GM23338 (cell line): ENCODE measurements at regions not wholly inside any gene's neighbourhood (a gene's known extent, or its start where the extent isn't known, plus 50 kb on each side); places are given as distances from the start of the nearest gene placed in this dataset.

Experiments
- EZH2 ChIP-seq: fragments of 200-600 bp; sonication (generic); IDR thresholded peaks from one replicate; pipeline ENCODE4 v1.8.0; 2017; ENCODE audit warnings: antibody characterized with exemption, mild to moderate bottlenecking, low read depth; ENCODE audit not compliant: unreplicated experiment
- TF ChIP-seq, protein P1 (sequence below), 2 experiments: fragments of 200-600 bp in 1 of 2; sonication (generic) in 1 of 2; conservative IDR thresholded peaks; 2 replicates each; pipeline versions ENCODE4 v1.5.1 to v1.6.1; 2016 to 2017; ENCODE audit warnings: antibody characterized with exemption in 2 of 2, low read depth in 2 of 2, mild to moderate bottlenecking in 2 of 2, moderate library complexity in 1 of 2

DNA sequence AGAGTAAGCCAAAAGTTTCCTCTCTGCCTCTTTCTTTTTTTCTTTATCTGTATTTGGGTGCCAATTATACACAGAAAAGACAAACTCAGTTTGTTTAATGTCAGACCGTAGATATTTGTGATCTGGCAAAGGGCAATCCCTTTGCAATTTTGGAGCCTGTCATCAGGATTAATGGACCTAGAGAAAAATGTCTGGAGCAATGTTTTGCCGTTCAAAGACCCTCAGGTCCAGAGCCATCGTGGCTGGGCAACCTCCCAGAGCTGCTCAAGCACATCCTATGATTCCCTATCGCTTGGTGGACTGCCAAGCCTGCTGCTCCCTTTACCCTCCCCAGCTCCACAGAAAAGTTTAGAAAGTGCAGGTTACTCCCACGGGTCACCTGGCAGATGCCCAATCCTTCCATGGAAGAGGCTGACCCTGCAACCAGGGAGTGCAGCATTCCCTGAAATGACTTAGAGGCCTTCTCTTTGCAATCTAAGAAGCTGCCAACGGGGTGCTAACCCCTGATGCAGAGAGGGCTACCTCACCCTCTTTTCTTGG, 112.5 kb upstream of the NGF start:
- TF ChIP-seq, protein P1, sequence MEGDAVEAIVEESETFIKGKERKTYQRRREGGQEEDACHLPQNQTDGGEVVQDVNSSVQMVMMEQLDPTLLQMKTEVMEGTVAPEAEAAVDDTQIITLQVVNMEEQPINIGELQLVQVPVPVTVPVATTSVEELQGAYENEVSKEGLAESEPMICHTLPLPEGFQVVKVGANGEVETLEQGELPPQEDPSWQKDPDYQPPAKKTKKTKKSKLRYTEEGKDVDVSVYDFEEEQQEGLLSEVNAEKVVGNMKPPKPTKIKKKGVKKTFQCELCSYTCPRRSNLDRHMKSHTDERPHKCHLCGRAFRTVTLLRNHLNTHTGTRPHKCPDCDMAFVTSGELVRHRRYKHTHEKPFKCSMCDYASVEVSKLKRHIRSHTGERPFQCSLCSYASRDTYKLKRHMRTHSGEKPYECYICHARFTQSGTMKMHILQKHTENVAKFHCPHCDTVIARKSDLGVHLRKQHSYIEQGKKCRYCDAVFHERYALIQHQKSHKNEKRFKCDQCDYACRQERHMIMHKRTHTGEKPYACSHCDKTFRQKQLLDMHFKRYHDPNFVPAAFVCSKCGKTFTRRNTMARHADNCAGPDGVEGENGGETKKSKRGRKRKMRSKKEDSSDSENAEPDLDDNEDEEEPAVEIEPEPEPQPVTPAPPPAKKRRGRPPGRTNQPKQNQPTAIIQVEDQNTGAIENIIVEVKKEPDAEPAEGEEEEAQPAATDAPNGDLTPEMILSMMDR (conservative IDR thresholded peaks at IDR 0.05; ENCODE audit: low read depth in 2 of 2) = no peak
- no peak for TF ChIP-seq EZH2
